ENCODE measurements at regions not wholly inside any gene's neighbourhood (a gene's known extent, or its start where the extent isn't known, plus 50 kb on each side); places are given as distances from the start of the nearest gene placed in this dataset.

DNA sequence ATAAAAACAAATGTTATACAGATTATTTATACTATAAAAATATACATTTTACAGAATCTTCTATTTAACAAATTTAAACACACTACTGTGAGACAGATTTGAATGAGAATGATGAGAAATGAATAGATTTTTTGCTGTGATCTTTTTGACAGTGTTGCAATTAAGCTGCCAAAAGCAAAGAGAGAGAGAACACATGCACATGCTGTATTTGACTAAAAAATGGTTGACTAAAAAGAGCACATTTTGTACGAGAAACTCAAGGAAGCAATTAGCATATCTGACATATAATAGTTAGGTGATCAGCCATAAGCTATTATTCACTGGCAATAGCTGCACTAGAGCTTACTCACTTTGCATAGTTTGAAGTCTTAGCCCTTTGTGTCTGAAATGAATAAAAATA is 115.8 kb downstream of the SYT10 start:
- ChIA-PET POLR2A (no interaction called here), CTCF (no interaction called here)
- no peak for DNase-seq (ENCODE audit: extremely low spot score)
- TF ChIP-seq CTBP1 (IDR thresholded peaks at IDR 0.05; ENCODE audit: borderline replicate concordance) (no peak), NFRKB (IDR thresholded peaks at IDR 0.05) (no peak), FOXA1 (IDR thresholded peaks at IDR 0.05) (no peak), ELF4 (IDR thresholded peaks at IDR 0.05) (no peak), FOXM1 (IDR thresholded peaks at IDR 0.05; ENCODE audit: borderline replicate concordance) (no peak), FOXK2 (IDR thresholded peaks at IDR 0.05) (no peak), ARNT (IDR thresholded peaks at IDR 0.05) (no peak), BHLHE40 (IDR thresholded peaks at IDR 0.05; ENCODE audit: borderline replicate concordance) (no peak), TARDBP (IDR thresholded peaks at IDR 0.05) (no peak)

DNA sequence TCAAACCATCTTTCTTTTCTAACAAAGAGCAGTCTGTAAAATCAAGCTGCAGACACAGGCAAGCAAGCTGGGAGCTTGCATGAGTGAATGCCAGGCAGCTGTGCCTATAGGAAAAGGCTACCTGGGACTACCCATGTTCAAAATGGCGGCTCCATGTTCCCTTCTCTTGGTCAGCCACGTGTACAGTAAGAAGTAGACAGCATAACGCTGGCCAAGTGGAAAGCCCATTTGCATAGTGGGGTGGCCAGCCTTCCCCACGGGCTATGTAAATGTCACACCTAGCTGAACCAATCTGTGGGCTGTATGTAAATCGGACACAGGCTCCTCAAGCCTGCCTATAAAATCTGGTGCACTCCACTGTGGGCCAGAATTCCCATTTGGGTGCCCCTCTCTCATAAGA is 117.1 kb downstream of the SYT10 start:
- ChIA-PET CTCF (no interaction called here), POLR2A (no interaction called here)
- TF ChIP-seq BHLHE40 (IDR thresholded peaks at IDR 0.05; ENCODE audit: borderline replicate concordance) (no peak), NFRKB (IDR thresholded peaks at IDR 0.05) (no peak), ELF4 (IDR thresholded peaks at IDR 0.05) (no peak), LEF1 (IDR thresholded peaks at IDR 0.05; ENCODE audit: borderline replicate concordance) (no peak), HDGF (IDR thresholded peaks at IDR 0.05; ENCODE audit: borderline replicate concordance) (no peak), FOXM1 (IDR thresholded peaks at IDR 0.05; ENCODE audit: borderline replicate concordance) (no peak)
- DNase-seq (ENCODE audit: extremely low spot score), result no peak

DNA sequence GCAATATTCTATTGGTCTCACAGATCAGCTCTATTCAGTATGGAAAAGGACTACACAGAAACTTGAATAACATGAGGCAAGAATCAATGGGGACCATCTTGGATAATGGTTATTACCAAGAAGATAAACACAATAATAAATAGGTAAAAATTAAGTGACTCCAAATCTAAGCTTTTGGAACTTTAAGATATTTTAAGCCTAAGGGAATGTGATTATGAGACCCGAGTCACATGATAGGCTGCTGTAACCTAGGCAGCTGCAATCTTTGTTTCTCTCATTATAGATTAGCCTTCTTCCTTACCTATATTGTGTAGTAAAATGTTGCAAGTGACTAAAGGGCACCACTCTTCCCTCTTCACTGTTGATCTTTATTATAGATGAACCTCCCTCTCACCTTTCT is 121.9 kb downstream of the SYT10 start:
- no peak for TF ChIP-seq ARNT (IDR thresholded peaks at IDR 0.05)
- no peak for DNase-seq (ENCODE audit: extremely low spot score)
- ChIA-PET POLR2A (no interaction called here), CTCF (no interaction called here)

DNA sequence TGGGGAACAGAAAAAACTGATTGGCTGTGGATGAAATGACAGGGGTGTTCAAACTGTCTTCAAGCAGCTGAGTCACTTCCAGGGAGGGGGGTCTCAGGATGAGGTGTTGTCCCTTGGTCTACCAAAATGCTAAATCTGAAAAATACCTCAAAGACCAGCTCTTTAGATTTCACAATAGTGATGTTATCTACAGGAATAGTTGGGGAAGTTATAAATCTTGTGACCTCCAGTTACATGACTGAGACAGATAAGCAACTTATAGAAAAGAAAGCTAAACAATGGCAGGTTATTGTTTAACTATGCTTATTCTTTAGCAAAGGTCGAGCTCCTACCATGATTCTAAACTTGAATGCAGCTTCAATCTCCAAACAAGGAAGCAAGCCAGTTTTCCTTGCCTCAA is 125.4 kb downstream of the SYT10 start:
- ChIA-PET CTCF (no interaction called here), POLR2A (no interaction called here)
- DNase-seq (ENCODE audit: extremely low spot score), result no peak
- no peak for TF ChIP-seq BHLHE40 (IDR thresholded peaks at IDR 0.05; ENCODE audit: borderline replicate concordance)
- no peak for TF ChIP-seq FOXM1 (IDR thresholded peaks at IDR 0.05; ENCODE audit: borderline replicate concordance)
- TF ChIP-seq, protein P1, sequence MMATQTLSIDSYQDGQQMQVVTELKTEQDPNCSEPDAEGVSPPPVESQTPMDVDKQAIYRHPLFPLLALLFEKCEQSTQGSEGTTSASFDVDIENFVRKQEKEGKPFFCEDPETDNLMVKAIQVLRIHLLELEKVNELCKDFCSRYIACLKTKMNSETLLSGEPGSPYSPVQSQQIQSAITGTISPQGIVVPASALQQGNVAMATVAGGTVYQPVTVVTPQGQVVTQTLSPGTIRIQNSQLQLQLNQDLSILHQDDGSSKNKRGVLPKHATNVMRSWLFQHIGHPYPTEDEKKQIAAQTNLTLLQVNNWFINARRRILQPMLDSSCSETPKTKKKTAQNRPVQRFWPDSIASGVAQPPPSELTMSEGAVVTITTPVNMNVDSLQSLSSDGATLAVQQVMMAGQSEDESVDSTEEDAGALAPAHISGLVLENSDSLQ (IDR thresholded peaks at IDR 0.05), result no peak
- TF ChIP-seq ELF4 (IDR thresholded peaks at IDR 0.05), result no peak
- no peak for TF ChIP-seq L3MBTL2 (conservative IDR thresholded peaks at IDR 0.05)
- TF ChIP-seq HDGF (IDR thresholded peaks at IDR 0.05; ENCODE audit: borderline replicate concordance), result no peak
- TF ChIP-seq ZNF384 (IDR thresholded peaks at IDR 0.05), result no peak
- no peak for TF ChIP-seq SUZ12 (IDR thresholded peaks at IDR 0.05)

DNA sequence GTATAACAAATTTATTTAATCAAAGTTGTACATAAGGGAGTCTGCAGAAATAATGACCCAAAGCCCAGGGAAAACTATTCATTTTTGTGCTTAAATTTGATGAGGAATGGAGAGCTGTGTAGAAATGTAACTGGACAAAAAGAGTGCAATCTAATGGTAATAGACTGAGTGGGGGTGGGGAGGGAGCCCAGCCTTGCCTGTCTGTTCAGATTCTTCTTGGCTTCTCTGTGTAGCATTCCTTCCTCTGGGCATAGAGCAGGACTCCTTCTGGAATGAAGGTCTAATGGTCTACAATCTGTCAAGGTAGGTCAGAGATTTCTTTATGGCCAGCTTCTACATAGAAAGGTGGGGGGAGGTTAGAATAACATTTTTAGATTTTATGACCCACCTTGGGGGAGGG is 126.1 kb downstream of the SYT10 start:
- no peak for DNase-seq (ENCODE audit: extremely low spot score)
- TF ChIP-seq, protein P1 (IDR thresholded peaks at IDR 0.05), result no peak
- no peak for TF ChIP-seq NFRKB (IDR thresholded peaks at IDR 0.05)
- TF ChIP-seq ELF4 (IDR thresholded peaks at IDR 0.05), result no peak
- no peak for TF ChIP-seq HDGF (IDR thresholded peaks at IDR 0.05; ENCODE audit: borderline replicate concordance)
- TF ChIP-seq BHLHE40 (IDR thresholded peaks at IDR 0.05; ENCODE audit: borderline replicate concordance), result no peak
- TF ChIP-seq L3MBTL2 (conservative IDR thresholded peaks at IDR 0.05), result no peak
- no peak for TF ChIP-seq FOXK2 (IDR thresholded peaks at IDR 0.05)
- POLR2A ChIA-PET, result interaction anchor here (0.6 kb wide), 1 partner anchor 38 kb away, joined by 3 read pairs; no protein-coding TSS in a partner anchor
- CTCF ChIA-PET, result no interaction called here

DNA sequence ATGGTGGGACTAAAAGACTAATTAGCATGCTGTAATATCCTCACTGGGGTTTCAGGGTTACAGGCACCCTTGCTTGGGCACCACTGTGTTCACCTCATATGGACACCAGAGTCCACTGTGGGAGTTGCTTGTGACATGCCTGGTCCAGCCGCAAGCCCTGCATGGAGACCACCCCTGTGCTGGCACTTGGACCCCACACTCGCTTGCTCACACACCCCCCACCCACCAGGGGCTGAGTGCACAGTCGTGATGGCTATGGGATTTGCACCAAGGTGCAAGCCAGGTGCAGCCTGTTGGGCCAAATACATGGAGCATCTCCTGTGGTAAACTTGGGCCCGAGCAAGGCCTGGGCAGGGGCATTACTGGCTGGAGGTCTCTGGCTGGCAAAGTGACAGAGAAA is 129.1 kb downstream of the SYT10 start:
- TF ChIP-seq FOXA1 (IDR thresholded peaks at IDR 0.05) (no peak), HDGF (IDR thresholded peaks at IDR 0.05; ENCODE audit: borderline replicate concordance) (no peak), ZNF384 (IDR thresholded peaks at IDR 0.05) (no peak), CTBP1 (IDR thresholded peaks at IDR 0.05; ENCODE audit: borderline replicate concordance) (no peak), NFRKB (IDR thresholded peaks at IDR 0.05) (no peak), ARNT (IDR thresholded peaks at IDR 0.05) (no peak), TARDBP (IDR thresholded peaks at IDR 0.05) (no peak), FOXK2 (IDR thresholded peaks at IDR 0.05) (no peak)
- DNase-seq (ENCODE audit: extremely low spot score), result no peak
- CTCF ChIA-PET, result no interaction called here
- POLR2A ChIA-PET, result no interaction called here

DNA sequence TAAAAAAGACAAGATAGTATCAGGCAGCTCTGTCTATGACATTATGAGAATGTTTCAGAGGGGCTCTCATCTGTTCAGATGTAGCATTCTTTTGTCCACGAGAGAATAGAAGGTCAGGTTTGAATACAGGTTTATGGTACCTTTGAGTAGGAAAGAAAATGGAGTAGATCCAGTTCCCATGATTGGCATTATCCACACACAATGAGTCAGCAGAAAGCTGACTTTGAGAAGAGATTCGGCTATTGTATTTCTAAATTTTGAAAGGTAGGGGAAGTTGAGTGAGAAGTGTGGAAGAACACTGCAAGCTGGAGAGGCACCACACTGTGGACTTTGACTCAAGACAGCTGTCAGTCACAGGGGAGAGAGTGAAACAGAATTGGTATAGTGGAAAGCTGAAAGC is 135.4 kb downstream of the SYT10 start:
- POLR2A ChIA-PET, result no interaction called here
- TF ChIP-seq SUZ12 (IDR thresholded peaks at IDR 0.05) (no peak), FOXA1 (IDR thresholded peaks at IDR 0.05) (no peak), L3MBTL2 (conservative IDR thresholded peaks at IDR 0.05) (no peak), ELF4 (IDR thresholded peaks at IDR 0.05) (no peak), FOXM1 (IDR thresholded peaks at IDR 0.05; ENCODE audit: borderline replicate concordance) (no peak), BHLHE40 (IDR thresholded peaks at IDR 0.05; ENCODE audit: borderline replicate concordance) (no peak), FOXK2 (IDR thresholded peaks at IDR 0.05) (no peak), ARNT (IDR thresholded peaks at IDR 0.05) (no peak), ZNF384 (IDR thresholded peaks at IDR 0.05) (no peak), SP1 (IDR thresholded peaks at IDR 0.05) (no peak), NFRKB (IDR thresholded peaks at IDR 0.05) (no peak), TARDBP (IDR thresholded peaks at IDR 0.05) (no peak), CTBP1 (IDR thresholded peaks at IDR 0.05; ENCODE audit: borderline replicate concordance) (no peak), LEF1 (IDR thresholded peaks at IDR 0.05; ENCODE audit: borderline replicate concordance) (no peak)
- TF ChIP-seq, protein P1 (IDR thresholded peaks at IDR 0.05), result no peak
- DNase-seq (ENCODE audit: extremely low spot score), result no peak
- CTCF ChIA-PET, result no interaction called here
